ENCODE measurements at regions not wholly inside any gene's neighbourhood (a gene's known extent, or its start where the extent isn't known, plus 50 kb on each side); places are given as distances from the start of the nearest gene placed in this dataset.
"Not testable (repeated sequence)": the region's sequence is repeated elsewhere in the genome, so short reads cannot be mapped to it uniquely, and the experiment has no call there.

DNA sequence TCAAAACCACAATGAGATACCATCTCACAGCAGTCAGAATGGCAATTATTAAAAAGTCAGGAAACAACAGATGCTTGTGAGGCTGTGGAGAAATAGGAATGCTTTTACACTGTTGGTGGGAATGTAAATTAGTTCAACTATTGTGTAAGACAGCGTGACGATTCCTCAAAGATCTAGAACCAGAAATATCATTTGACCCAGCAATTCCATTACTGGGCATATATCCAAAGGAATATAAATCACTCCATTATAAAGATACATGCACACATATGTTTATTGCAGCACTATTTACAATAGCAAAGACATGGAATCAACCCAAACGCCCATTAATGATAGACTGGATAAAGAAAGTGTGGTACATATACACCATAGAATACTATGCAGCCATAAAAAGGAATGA is 50.6 kb upstream of the DNAJC10 start:
- H3K27ac Mint-ChIP-seq; H3K4me3 Mint-ChIP-seq; H3K4me1 Mint-ChIP-seq (ENCODE audit: low read depth); H3K36me3 Mint-ChIP-seq (ENCODE audit: low read depth); H3K9me3 Mint-ChIP-seq: not testable (repeated sequence)
- peaks cover 11% of the 10 kb centered on the region for H3K27me3 Mint-ChIP-seq (ENCODE audit: low read depth)

All from T-helper 1 cell treated with Interleukin-12 subunit alpha and Interleukin-12 subunit beta and Interleukin-4 antibody, amounts not matched to agents 30 μg/mL and 1 μg/mL, for 36 hours (primary cell).